ENCODE measurements at regions not wholly inside any gene's neighbourhood (a gene's known extent, or its start where the extent isn't known, plus 50 kb on each side); places are given as distances from the start of the nearest gene placed in this dataset.

DNA sequence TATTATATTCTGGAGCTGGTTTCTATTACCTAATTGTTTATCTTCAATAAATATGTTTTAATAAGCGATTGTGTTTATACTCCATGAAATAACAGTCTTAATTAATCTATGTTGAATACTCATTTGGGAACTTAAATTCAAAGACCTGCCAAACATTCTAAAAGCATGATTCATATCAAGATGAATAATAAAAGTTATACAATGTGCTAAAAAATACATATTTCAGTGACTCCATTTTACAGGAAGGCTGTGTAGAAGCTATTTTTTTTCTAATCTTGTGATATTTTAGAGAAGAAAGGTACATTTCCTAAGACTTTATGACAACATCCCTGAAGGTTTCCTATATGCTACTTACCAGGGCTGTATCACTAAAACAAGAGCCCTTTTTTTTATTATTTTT, 417.9 kb downstream of the NFIB start:
- H3K56ac ChIP-seq (ENCODE audit: insufficient read length, low read depth, low read length): no peak overlapping the region
- Mint-ChIP-seq H3K4me1 (peaks cover 26 to 28% of the 10 kb centered on the region in 2 experiments), H3K27me3 (ENCODE audit: low read depth) (no peaks in the 10 kb centered on the region), H3K9me3 (no peaks in the 10 kb centered on the region), H3K27ac (no peak overlapping the region), H3K4me3 (no peak overlapping the region), H3K36me3 (ENCODE audit: insufficient read depth in 1 of 3, low read depth in 3 of 3) (no peaks in the 10 kb centered on the region)
- H3K27me3 ChIP-seq (ENCODE audit: insufficient read depth, low read length): no peaks in the 10 kb centered on the region
- no peak overlapping the region for H3K23ac ChIP-seq (ENCODE audit: insufficient read length, low read depth, low read length)
- no peak for DNase-seq
- H4K5ac ChIP-seq (ENCODE audit: insufficient read length, low read depth, low read length): no peak overlapping the region
- H3K4ac ChIP-seq (ENCODE audit: low read depth, low read length): no peak overlapping the region
- H2AK5ac ChIP-seq (ENCODE audit: insufficient read length, low read length): no peak overlapping the region
- TF ChIP-seq, protein P1, sequence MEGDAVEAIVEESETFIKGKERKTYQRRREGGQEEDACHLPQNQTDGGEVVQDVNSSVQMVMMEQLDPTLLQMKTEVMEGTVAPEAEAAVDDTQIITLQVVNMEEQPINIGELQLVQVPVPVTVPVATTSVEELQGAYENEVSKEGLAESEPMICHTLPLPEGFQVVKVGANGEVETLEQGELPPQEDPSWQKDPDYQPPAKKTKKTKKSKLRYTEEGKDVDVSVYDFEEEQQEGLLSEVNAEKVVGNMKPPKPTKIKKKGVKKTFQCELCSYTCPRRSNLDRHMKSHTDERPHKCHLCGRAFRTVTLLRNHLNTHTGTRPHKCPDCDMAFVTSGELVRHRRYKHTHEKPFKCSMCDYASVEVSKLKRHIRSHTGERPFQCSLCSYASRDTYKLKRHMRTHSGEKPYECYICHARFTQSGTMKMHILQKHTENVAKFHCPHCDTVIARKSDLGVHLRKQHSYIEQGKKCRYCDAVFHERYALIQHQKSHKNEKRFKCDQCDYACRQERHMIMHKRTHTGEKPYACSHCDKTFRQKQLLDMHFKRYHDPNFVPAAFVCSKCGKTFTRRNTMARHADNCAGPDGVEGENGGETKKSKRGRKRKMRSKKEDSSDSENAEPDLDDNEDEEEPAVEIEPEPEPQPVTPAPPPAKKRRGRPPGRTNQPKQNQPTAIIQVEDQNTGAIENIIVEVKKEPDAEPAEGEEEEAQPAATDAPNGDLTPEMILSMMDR (conservative IDR thresholded peaks at IDR 0.05): no peak
- H4K8ac ChIP-seq (replicated peaks; ENCODE audit: insufficient read length, low read depth, low read length): no peak overlapping the region
- H3K23me2 ChIP-seq (ENCODE audit: insufficient read length, low read depth, low read length, poor library complexity, severe bottlenecking): no peaks in the 10 kb centered on the region
- no peak overlapping the region for H2AFZ ChIP-seq (ENCODE audit: low read length)
- no peaks in the 10 kb centered on the region for H3K79me1 ChIP-seq (ENCODE audit: insufficient read depth, low read depth, low read length, poor library complexity, severe bottlenecking)
- H3K14ac ChIP-seq (ENCODE audit: insufficient read depth, low read length): no peak overlapping the region
- no peaks in the 10 kb centered on the region for H4K20me1 ChIP-seq (ENCODE audit: control insufficient read depth, insufficient read depth, insufficient read length)
- no peak overlapping the region for H2BK5ac ChIP-seq (ENCODE audit: insufficient read length, low read length)
- no peak overlapping the region for H2BK120ac ChIP-seq (ENCODE audit: low read depth, low read length, poor library complexity, severe bottlenecking)
- H3T11ph ChIP-seq (ENCODE audit: low read length): no peak overlapping the region
- H3K79me2 ChIP-seq (ENCODE audit: insufficient read depth, low read length): no peaks in the 10 kb centered on the region
- no peak overlapping the region for H4K91ac ChIP-seq (ENCODE audit: insufficient read length, low read depth, low read length)
- H3K4me2 ChIP-seq (ENCODE audit: insufficient read depth, insufficient read length, low read length): no peak overlapping the region
- no peak overlapping the region for H2BK15ac ChIP-seq (ENCODE audit: low read depth, low read length)
- H3K9ac ChIP-seq (ENCODE audit: extremely low read depth, insufficient read length, low read length): no peak overlapping the region
- no peak overlapping the region for H3K27ac ChIP-seq (ENCODE audit: insufficient read length, low read depth, low read length)
- no peak overlapping the region for H2BK12ac ChIP-seq (ENCODE audit: insufficient read length, low read depth, low read length)
- no CpG with 5 or more reads among the region's 1 CpG for WGBS (ENCODE audit: extremely low coverage, insufficient read length, low lambda C conversion rate)
- no peaks in the 10 kb centered on the region for H3K9me3 ChIP-seq (ENCODE audit: control insufficient read depth, low read depth, low read length)
- peaks cover 3% of the 10 kb centered on the region; the same call in 1 of the 2 replicates for H3K4me1 ChIP-seq (ENCODE audit: insufficient read depth, low read length)
- no peak overlapping the region for H2BK20ac ChIP-seq (ENCODE audit: low read depth, low read length, poor library complexity, severe bottlenecking)
- no peak overlapping the region for H3K18ac ChIP-seq (ENCODE audit: insufficient read length, low read depth, low read length)
